HS-27A (cell line): ENCODE measurements at regions not wholly inside any gene's neighbourhood (a gene's known extent, or its start where the extent isn't known, plus 50 kb on each side); places are given as distances from the start of the nearest gene placed in this dataset.

Source experiments
- DNase-seq: peaks from one replicate; pipeline ENCODE4 v3.0.0-alpha.2; 2012; ENCODE audit warnings: low read depth, missing footprints

- DNase-seq, result no peak
These were observed 138.8 kb downstream of the LRRC70 start for GRCh38 chr5:62717301-62717933.

- no peak for DNase-seq
These were observed 135.7 kb downstream of the LRRC70 start for GRCh38 chr5:62714296-62714695.

- DNase-seq, result no peak
These were observed 130.1 kb downstream of the LRRC70 start for GRCh38 chr5:62708481-62709325.

GRCh38 chr5:62707563-62707962 lies 128.9 kb downstream of the LRRC70 start:
- no peak for DNase-seq

- DNase-seq, result no peak
These were observed 128.5 kb downstream of the LRRC70 start for GRCh38 chr5:62707131-62707530.

- no peak for DNase-seq
These were observed 126.4 kb downstream of the LRRC70 start for GRCh38 chr5:62705022-62705421.

- no peak for DNase-seq
These were observed 123.5 kb downstream of the LRRC70 start for GRCh38 chr5:62702126-62702525.

- no peak for DNase-seq
These were observed 122.4 kb downstream of the LRRC70 start for GRCh38 chr5:62701036-62701435.

- DNase-seq, result no peak
These were observed 120.1 kb downstream of the LRRC70 start for GRCh38 chr5:62698756-62699155.

GRCh38 chr5:62695274-62695673 lies 116.7 kb downstream of the LRRC70 start:
- no peak for DNase-seq

GRCh38 chr5:62692946-62693713 lies 114.5 kb downstream of the LRRC70 start:
- DNase-seq, result no peak

- no peak for DNase-seq
These were observed 113.3 kb downstream of the LRRC70 start for GRCh38 chr5:62691946-62692345.

GRCh38 chr5:62690421-62690820 lies 111.8 kb downstream of the LRRC70 start:
- DNase-seq, result no peak

- no peak for DNase-seq
These were observed 111.2 kb downstream of the LRRC70 start for GRCh38 chr5:62689599-62690368.

- DNase-seq, result no peak
These were observed 108.1 kb downstream of the LRRC70 start for GRCh38 chr5:62686692-62687091.

GRCh38 chr5:62685221-62685620 lies 106.6 kb downstream of the LRRC70 start:
- DNase-seq, result no peak

GRCh38 chr5:62684310-62684709 lies 105.7 kb downstream of the LRRC70 start:
- DNase-seq, result no peak

- no peak for DNase-seq
These were observed 103.4 kb downstream of the LRRC70 start for GRCh38 chr5:62682059-62682458.

GRCh38 chr5:62681117-62681850 lies 102.7 kb downstream of the LRRC70 start:
- no peak for DNase-seq

GRCh38 chr5:62680121-62680520 lies 101.5 kb downstream of the LRRC70 start:
- no peak for DNase-seq
